HG03045 (cell line): ENCODE measurements at regions not wholly inside any gene's neighbourhood (a gene's known extent, or its start where the extent isn't known, plus 50 kb on each side); places are given as distances from the start of the nearest gene placed in this dataset.
"Not testable (repeated sequence)": the region's sequence is repeated elsewhere in the genome, so short reads cannot be mapped to it uniquely, and the experiment has no call there.

Experiments
- ATAC-seq: cut with Tn5 transposase; IDR thresholded peaks from one replicate; pipeline ENCODE4 v1.9.1; 2021; ENCODE audit warnings: mild to moderate bottlenecking, moderate library complexity; ENCODE audit not compliant: unreplicated experiment

- no peak for ATAC-seq
Observed at GRCh38 chr5:125064621-125065438, 318.4 kb upstream of the ZNF608 start.

- ATAC-seq: no peak
Observed at GRCh38 chr5:125065741-125066140, 319.3 kb upstream of the ZNF608 start.

DNA sequence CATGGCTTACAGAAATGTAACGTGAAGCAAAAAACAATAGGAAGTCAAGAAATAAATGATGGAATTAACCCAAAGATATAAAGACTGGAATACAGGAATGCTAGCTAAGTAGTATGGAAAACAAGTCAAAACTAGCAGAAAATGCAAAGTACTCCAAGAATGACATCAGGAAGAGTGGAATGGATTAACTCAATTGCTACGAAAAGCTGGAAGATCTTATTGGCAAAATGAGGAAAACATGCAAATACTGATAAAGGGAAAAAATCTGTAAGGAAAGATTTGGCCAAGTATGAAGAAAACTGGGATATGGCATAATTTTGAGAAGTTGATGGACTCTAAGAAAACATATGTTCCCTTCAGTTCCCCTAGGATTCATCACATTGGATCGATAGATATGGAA lies 324.5 kb upstream of the ZNF608 start:
- no peak for ATAC-seq

GRCh38 chr5:125073090-125073489 lies 326.7 kb upstream of the ZNF608 start:
- ATAC-seq: no peak

- no peak for ATAC-seq
Observed at GRCh38 chr5:125075567-125075966, 329.1 kb upstream of the ZNF608 start.

DNA sequence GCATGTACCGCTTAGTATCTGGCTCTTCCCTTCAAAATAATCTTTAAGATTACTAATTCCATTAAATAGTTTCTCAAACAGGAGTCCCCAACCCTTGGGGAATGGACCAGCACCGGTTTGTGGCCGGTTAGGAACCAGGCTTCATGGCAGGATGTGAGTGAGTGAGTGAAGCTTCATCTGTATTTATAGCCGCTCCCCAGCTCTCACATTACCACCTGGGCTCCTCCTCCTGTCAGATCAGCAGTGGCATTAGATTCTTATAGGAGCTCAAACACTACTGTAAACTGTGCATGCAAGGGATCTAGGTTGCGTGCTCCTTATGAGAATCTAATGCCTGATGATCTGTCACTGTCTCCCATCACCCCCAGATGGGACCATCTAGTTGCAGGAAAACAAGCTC lies 332.6 kb upstream of the ZNF608 start:
- not testable (repeated sequence) for ATAC-seq

DNA sequence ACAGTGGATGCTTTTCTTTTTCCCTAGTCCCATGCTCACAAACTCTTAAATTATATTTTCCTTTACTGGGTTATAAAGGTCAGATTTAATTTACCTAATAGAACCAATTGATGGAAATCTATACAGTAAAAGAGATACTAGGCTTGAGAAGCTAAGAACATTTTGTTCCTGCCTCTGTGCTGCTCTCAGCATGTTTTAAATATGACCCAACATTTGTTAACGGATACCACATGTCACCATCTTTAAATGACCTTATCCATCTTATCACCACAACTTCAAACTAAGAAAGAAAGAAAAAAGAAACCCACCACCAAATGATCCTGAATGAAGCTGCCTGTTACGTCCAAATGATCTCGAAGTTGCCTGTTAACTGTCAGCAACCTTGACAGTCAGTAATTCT lies 334.7 kb upstream of the ZNF608 start:
- ATAC-seq: no peak

DNA sequence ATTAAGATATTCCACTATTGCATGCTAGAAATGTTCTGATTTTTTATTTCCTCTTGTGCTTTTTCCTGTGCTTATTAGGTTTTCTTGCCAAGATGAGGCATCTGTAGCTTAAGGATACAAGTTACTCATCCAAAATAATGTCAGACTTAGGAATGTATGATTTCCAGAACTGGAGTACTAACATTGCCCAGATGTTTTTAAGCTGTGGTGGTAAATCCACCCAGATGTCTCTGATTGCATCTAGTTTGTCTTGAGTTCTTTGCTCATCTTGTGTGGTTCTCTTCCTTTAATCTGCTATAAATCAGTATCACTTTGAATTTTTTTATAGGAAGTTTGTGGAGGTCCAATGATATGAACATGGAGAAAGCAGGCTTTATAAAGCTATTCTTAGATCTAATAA lies 337.5 kb upstream of the ZNF608 start:
- ATAC-seq: no peak

DNA sequence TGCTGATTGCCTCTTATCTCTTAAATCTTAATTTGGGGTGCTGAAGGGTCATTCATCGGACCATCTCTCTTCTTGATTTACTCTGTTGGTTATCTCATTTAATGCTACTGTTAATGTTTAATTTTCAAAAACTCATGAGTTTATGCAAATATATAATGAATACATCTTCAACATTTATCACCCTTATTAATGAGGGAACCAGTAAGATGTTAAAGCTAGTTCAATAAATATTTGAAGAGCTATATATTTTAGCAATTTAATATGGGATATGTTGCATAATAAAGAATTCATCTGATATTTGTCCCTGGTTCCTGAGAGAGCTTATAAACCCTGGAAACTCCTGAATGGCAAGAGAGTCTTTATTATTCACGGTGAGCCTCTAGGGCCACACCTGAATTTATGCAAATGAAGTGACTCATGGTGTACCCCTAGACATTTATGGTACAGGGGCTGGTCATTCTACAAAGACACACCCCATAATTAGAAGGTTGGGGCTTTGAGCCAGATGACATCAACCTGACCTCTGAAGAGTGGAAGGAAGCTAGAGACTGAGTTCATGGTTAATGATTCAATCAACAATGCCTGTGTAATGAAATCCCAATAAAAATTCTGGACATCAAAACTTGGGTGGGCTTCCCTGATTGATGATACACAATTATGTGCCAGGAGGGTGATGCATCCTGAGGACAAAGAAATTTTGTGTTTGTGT lies 339.5 kb upstream of the ZNF608 start:
- ATAC-seq: no peak

DNA sequence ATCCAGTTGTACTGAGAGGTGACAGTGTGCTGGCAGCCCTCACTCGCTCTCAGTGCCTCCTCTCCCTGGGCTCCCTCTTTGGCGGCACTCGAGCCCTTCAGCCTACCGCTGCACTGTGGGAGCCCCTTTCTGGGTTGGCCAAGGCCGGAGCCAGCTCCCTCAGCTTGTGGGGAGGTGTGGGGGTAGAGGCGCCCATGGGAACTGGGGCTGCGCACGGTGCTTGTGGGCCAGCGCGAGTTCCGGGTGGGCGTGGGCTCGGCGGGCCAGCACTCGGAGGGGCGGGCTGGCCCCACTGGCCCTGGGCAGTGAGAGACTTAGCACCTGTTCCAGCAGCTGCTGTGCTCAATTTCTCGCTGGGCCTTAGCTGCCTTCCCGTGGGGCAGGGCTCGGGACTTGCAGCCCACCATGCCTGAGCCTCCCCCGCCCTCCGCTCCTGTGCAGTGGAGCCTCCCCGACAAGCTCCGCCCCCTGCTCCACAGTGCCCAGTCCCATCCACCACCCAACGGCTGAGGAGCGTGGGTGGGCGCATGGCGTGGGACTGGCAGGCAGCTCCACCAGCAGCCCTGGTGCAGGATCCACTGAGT lies 342.2 kb upstream of the ZNF608 start:
- ATAC-seq: no peak

DNA sequence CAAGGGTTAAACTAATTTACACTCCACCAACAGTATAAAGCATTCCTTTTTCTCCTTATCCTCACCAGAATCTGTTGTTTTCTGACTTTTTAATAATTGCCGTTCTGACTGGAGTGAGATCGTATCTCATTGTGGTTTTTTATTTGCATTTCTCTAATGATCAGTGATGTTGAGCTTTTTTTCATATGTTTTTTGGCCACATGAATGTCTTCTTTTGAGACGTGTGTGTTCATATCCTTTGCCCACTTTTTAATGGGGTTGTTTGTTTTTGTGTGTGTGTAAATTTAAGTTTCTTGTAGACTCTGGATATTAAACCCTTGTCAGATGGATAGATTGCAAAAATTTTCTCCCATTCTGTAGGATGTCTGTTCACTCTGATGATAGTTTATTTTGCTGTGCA lies 345.7 kb upstream of the ZNF608 start:
- not testable (repeated sequence) for ATAC-seq

DNA sequence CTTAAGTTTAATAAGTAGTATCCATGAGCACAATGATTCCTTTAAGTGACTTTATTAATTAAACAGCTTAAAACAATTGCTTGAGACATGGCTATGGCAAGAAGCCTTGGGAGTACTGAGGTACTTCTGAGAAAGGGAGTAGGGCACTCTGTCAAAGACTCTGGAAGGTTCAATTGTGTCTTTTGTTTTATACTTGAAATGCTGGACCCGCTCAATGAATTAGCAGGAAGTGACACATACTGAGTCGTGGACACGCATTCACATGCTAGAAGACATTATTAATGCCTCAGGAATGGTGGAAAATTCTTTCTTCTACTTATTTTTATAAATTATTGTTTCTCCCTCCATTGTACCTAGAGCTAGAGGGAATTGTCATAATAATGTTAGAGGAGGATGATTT lies 347.3 kb upstream of the ZNF608 start:
- no peak for ATAC-seq

- no peak for ATAC-seq
Observed at GRCh38 chr5:125100342-125100741, 353.9 kb upstream of the ZNF608 start.

DNA sequence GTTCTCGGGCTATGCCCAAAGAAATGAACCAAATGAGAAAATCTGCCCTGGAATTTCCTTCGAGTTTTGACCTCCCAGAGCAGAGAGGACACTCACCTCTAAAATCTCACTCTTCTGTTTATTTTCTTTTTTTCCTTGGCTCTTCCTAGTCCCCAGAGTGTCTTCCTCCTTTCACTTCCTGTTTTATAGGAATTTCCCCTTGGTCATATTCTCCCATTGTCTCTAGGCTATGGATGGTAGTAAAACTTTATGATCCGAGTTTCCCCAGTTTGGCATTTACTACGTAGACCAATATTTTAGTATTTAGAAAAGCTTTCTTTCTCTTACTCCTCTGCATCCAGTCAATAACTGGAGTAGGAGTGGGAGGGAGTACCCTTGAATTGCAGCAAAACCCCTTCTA lies 354.5 kb upstream of the ZNF608 start:
- no peak for ATAC-seq

DNA sequence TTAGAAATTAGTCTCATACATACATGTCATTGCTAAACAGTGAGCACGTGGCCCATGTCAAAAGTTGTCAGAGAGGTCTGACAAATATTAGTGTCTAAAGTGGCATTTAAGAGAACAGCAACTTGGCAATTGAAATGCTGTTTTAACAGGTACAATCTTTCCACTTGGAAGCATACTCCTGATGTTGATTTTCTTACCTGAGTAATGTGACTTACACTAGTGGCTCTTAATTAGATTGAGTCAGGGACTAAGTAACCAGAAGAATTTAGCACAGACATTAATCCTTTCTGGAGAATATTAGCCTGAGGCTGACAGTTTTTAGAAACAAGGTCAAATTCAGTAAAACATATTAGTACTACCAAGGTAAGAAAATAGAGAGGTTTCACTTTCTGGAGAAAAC lies 357.0 kb upstream of the ZNF608 start:
- ATAC-seq: no peak

DNA sequence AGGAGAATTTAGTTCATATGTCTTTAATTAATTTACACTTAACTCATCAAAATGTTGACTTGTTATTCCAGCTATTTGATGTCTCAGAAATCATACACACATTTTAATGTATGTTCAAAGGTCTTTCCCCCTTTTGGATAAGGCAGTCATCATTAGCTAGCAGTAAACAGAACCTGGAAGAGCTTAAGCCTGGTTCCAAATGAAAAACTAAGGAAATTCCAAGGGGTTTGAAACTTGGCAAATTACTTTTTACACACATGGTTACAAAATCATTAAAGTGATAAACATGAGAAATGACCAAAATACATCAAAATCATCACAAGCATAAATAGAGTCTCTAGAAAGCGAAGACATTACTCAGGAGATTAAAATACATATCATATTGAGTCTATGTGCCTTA lies 359.8 kb upstream of the ZNF608 start:
- no peak for ATAC-seq

GRCh38 chr5:125106881-125107280 lies 360.4 kb upstream of the ZNF608 start:
- ATAC-seq: no peak

- no peak for ATAC-seq
Observed at GRCh38 chr5:125109293-125109692, 362.9 kb upstream of the ZNF608 start.

GRCh38 chr5:125109816-125110215 lies 363.4 kb upstream of the ZNF608 start:
- no peak for ATAC-seq

DNA sequence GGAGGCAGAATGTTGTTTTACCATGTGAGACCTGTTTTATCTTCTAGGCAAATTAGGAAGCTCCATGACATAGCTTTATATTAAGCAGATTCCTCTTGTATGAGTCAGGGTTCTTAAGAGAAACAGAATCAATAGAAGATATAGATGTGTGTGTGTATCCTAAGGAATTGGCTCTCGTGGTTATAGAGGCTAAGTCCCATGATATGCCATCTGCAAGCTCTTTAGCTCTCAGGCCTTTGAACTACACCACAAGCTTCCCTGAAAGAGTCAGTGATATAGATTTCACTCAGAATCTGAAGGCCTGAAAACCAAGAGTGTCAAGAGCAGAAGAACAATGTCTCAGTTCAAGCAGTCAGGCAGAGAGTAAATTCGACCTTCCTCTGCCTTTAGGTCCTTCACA lies 365.8 kb upstream of the ZNF608 start:
- ATAC-seq: no peak

DNA sequence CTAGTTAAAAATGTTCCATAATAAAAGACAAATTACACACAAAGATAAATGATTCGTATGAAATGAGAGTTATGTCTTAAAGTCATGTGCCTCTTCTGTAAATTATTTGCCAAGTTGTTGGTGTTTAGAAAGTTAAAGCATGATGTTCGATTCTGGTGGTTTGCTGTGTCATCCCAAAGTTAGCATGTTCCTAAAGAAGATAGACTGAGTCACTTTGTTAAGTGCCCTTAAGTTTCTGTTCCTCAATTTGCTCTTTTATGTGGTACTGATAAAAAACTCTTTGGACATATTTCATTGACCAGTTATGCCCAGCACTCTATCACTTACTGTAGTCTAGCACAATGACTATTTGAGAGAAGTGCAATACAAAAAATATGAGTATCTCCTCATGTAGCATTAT lies 366.9 kb upstream of the ZNF608 start:
- no peak for ATAC-seq

DNA sequence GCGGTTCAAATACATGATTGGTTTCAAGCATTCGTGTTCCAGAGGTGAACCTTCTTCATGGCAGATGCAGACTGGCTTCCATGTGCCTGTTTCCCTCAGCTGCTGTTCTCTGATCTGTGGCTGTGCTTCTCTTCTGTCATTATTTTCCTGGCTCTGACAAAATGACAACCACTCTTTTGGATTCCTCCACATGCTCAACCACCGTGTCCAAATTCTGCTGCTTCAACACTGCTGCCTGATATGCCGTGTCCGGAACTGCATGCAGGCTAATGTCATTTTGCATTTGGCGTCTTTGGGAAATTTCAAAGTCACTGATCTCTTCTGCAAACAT lies 368.7 kb upstream of the ZNF608 start:
- no peak for ATAC-seq
